Posterior cingulate gyrus (tissue), 11 donors: ENCODE measurements at regions not wholly inside any gene's neighbourhood (a gene's known extent, or its start where the extent isn't known, plus 50 kb on each side); places are given as distances from the start of the nearest gene placed in this dataset.

Source experiments
- DNase-seq, 10 donors: peaks; one replicate each; pipeline versions ENCODE4 v3.0.0 to v3.0.0-alpha.2; 2020 to 2021; ENCODE audit warnings: mixed read lengths in 3 of 10
- intact Hi-C: fragments of 100-400 bp; cut with DNase I; formaldehyde crosslinking; loops from one replicate; pipeline ENCODE4 v1.15.1; 2023

GRCh38 chr21:22250355-22250754, 1252.1 kb downstream of the NCAM2 start:
- intact Hi-C loops, result no loop called here
- no peak for DNase-seq

DNA sequence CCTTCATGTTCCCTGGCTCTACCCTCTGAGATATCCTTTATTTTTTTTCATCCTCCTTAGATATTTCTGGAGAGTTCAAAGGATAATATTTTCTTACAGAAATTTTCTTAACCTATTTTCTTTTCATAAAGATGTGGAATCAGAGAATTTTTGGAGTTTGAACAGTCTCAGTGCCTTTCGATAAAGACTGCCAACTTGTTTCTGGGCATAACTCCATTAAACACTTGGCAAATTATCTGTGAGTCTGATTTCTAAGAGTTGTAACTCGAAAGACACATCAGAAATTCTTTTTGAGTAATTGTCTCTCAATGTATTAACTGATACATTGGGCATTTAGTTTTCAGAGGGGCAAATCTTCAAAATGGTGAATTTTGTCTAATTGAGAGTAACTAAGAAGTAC, 1255.6 kb downstream of the NCAM2 start:
- no peak for DNase-seq
- intact Hi-C loops, result no loop called here

GRCh38 chr21:22258821-22259220, 1260.6 kb downstream of the NCAM2 start:
- no peak for DNase-seq
- intact Hi-C loops, result no loop called here

GRCh38 chr21:22260274-22260673, 1262.1 kb downstream of the NCAM2 start:
- no peak for DNase-seq
- intact Hi-C loops, result no loop called here

GRCh38 chr21:22263890-22264289, 1265.7 kb downstream of the NCAM2 start:
- intact Hi-C loops, result no loop called here
- DNase-seq, result peak in 1 of 10 donors; percentile 64

DNA sequence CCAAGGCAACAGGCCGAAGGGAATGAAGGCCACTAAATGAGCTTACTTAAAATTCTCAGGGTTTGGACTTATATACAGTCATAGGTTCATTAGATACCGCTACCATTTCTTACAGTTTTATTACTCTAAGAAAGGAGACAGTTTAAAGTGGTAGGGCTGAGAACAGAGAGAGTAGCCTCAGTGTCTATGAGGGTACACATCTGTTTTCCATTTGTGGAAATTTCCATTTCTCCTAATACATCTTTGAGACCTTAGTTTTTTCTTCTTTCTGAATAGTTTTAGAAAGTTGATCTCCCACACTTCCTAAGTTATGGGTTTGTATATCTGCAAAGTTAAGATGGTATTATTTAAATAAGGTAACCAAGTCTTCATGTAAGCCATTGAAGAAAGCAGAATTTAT, 1279.1 kb downstream of the NCAM2 start:
- intact Hi-C loops, result no loop called here
- DNase-seq, result no peak

GRCh38 chr21:22278366-22278765, 1280.2 kb downstream of the NCAM2 start:
- intact Hi-C loops, result no loop called here
- no peak for DNase-seq

GRCh38 chr21:22280851-22281250, 1282.6 kb downstream of the NCAM2 start:
- intact Hi-C loops, result no loop called here
- DNase-seq, result no peak

DNA sequence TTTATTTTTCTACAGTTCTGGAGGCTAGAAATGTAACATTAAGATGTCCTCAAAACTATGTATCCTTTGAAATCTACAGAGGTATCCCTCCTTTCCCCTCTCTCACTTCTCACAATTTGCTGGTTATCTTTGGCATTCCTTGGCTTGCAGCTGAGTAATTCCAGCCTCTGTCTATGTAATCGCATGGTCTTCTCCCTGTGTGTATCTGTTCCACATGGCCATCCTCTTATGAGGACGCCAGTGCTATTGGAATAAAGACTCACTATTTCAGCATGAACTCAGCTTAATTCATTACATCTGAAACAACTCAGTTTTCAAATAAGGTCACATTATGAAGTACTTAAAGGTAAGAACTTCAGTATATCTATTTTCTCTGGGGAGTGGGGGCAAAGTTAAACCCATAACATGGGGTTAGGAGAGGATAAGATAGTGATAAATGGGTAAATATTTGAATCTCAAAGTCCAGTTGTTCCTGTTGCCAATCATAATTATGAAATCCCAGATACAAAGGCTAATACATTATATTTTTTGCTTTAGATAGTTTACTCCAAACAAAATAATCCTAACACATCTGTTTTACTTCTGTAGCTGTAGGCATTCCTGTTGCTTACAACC, 1290.8 kb downstream of the NCAM2 start:
- DNase-seq, result no peak
- intact Hi-C loops, result no loop called here

- intact Hi-C loops, result no loop called here
Observed at GRCh38 chr21:22292144-22292543, 1293.9 kb downstream of the NCAM2 start.

GRCh38 chr21:22297575-22297974, 1299.4 kb downstream of the NCAM2 start:
- intact Hi-C loops, result no loop called here
- no peak for DNase-seq

More at GRCh38 chr21:22292144-22292543, 1293.9 kb downstream of the NCAM2 start:
- DNase-seq, result no peak

DNA sequence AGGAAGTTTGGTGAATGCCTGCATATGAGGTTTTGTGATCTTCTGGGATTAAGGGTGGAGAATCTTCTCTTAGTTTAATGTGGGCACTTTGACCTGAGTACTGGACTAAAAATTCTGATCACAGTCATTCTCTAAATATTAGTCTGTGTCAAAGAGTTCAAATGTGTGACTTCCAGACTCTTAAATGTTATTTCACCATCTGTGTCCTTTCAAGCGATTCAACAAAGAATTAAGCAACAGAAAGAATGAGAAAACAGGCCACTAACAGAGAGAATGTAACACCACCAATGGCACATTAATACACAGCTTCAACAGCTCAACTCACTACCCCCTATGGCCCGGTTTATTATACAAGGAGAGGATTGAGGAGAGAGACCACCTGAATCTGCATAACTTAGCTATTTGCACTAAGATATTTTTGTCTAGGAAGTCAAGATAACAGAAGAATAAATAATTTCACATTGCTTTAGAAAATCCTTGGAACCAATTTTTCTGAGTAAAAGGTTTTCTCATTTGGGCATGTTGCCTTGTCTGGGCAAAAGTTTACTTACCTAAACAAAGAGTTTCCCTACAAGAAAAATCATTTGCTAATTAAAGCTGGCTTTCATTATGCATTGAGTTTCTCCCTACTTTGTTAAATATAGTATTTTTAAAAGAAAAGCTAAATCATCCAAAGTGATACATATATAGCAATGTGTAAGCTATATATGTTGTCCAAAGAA, 1313.7 kb downstream of the NCAM2 start:
- intact Hi-C loops, result no loop called here
- DNase-seq, result no peak

- intact Hi-C loops, result no loop called here
- no peak for DNase-seq
Observed at GRCh38 chr21:22314963-22315362, 1316.8 kb downstream of the NCAM2 start.

DNA sequence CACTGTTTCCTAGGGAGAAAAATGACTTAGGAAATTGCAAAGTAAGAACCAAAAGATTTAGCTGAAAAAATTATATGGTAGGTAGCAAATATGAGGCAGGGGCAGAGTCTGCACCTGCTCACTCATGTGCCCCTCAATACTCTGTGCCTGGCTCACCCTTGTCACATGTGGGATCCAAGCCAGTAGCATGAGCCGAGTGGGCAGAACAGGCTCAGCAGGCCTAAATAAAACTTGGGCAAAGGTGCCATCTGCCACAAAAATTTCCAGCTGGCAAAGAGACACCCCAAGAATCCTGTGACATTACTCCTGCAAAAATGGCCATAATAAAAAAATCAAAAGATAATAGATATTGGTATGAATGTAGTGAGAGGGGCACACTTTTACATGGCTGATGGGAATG, 1321.2 kb downstream of the NCAM2 start:
- intact Hi-C loops, result no loop called here
- DNase-seq, result peak in 3 of 10 donors; percentile 32 to 66 (median 53)

- no peak for DNase-seq
- intact Hi-C loops, result no loop called here
Observed at GRCh38 chr21:22342889-22343288, 1344.7 kb downstream of the NCAM2 start.

GRCh38 chr21:22343303-22343702, 1345.1 kb downstream of the NCAM2 start:
- DNase-seq, result no peak
- intact Hi-C loops, result no loop called here

DNA sequence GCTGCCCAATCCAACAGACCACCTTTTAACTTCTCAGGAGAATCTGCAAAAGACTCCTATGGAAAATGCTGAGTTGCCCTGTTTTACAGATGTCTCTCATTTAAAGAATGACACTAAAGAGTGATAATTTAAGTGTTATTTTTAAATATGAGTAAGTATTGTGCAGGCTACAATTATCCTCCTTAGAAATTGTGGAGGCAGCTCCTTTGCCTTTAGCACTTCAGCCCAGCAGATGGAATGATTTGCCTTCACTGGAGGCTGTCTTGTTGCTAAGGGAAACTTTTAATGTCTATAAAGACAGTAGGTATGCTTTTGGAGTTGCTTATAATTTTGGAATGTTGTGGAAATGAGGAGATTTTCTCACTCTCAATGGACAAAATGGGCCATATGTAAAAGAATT, 1345.5 kb downstream of the NCAM2 start:
- intact Hi-C loops, result no loop called here
- DNase-seq, result no peak

GRCh38 chr21:22345624-22346023, 1347.4 kb downstream of the NCAM2 start:
- DNase-seq, result no peak
- intact Hi-C loops, result no loop called here

DNA sequence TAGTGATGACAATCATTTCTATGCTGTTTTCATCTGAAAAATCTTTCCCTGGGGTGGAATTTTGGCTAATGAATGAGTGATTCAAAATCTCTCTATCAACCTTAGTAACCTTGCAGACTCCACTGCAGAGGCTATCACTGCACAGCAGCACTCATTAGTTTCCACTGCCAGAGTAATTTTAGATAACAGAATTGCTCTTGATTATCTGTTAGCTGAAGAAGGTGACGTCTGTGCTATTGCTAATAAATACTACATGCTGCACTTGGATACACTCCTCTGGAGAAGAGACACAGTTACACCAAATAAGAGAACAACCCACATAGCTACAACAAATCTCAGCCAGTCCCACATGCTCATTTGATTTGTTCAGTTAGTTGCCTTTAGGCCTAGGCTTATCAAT, 1348.4 kb downstream of the NCAM2 start:
- DNase-seq, result no peak
- intact Hi-C loops, result no loop called here

GRCh38 chr21:22351076-22351475, 1352.9 kb downstream of the NCAM2 start:
- intact Hi-C loops, result no loop called here
- no peak for DNase-seq

GRCh38 chr21:22352088-22352487, 1353.9 kb downstream of the NCAM2 start:
- intact Hi-C loops, result no loop called here
- no peak for DNase-seq

- no peak for DNase-seq
- intact Hi-C loops, result no loop called here
Observed at GRCh38 chr21:22355949-22356348, 1357.7 kb downstream of the NCAM2 start.
